ENCODE measurements at regions not wholly inside any gene's neighbourhood (a gene's known extent, or its start where the extent isn't known, plus 50 kb on each side); places are given as distances from the start of the nearest gene placed in this dataset.

- H3K27ac Mint-ChIP-seq: no peak overlapping the region
- DNase-seq: no peak
- H3K27me3 Mint-ChIP-seq (ENCODE audit: low read depth, poor library complexity): no peaks in the 10 kb centered on the region
These were observed 192.0 kb downstream of the OGFRL1 start for GRCh38 chr6:71480577-71480976.

DNA sequence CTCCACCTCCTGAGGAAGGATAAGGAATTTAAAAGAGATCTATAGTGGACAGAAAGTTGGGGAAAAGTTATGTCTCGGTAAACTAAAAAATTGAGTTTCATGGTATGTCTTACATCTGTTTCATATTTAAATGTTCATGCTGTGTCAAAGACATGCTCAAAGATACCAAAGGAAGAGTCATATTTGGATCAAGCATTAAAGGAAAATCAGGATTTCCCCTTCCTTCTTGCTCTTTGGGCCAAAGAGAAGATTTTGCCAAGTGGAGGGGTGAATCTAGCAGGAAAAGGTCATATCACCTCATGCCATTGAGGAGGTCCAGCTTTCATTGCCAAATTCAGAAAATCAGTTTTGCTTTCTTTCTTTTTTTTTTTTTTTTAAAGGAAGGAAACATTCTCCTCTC lies 192.4 kb downstream of the OGFRL1 start:
- H3K4me1 Mint-ChIP-seq: peaks cover 9% of the 10 kb centered on the region
- DNase-seq: no peak
- no peaks in the 10 kb centered on the region for H3K9me3 Mint-ChIP-seq
- H3K27ac Mint-ChIP-seq: no peak overlapping the region
- H3K36me3 Mint-ChIP-seq (ENCODE audit: low read depth): no peaks in the 10 kb centered on the region
- TF ChIP-seq, protein P1, sequence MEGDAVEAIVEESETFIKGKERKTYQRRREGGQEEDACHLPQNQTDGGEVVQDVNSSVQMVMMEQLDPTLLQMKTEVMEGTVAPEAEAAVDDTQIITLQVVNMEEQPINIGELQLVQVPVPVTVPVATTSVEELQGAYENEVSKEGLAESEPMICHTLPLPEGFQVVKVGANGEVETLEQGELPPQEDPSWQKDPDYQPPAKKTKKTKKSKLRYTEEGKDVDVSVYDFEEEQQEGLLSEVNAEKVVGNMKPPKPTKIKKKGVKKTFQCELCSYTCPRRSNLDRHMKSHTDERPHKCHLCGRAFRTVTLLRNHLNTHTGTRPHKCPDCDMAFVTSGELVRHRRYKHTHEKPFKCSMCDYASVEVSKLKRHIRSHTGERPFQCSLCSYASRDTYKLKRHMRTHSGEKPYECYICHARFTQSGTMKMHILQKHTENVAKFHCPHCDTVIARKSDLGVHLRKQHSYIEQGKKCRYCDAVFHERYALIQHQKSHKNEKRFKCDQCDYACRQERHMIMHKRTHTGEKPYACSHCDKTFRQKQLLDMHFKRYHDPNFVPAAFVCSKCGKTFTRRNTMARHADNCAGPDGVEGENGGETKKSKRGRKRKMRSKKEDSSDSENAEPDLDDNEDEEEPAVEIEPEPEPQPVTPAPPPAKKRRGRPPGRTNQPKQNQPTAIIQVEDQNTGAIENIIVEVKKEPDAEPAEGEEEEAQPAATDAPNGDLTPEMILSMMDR (IDR thresholded peaks at IDR 0.05): no peak
- H3K27me3 Mint-ChIP-seq (ENCODE audit: low read depth, poor library complexity): no peaks in the 10 kb centered on the region
- H3K4me3 Mint-ChIP-seq: no peak overlapping the region

More at GRCh38 chr6:71480577-71480976, 192.0 kb downstream of the OGFRL1 start:
- H3K9me3 Mint-ChIP-seq: no peaks in the 10 kb centered on the region
- H3K4me1 Mint-ChIP-seq: peaks cover 9% of the 10 kb centered on the region
- no peaks in the 10 kb centered on the region for H3K36me3 Mint-ChIP-seq (ENCODE audit: low read depth)
- no peak overlapping the region for H3K4me3 Mint-ChIP-seq
- TF ChIP-seq, protein P1 (IDR thresholded peaks at IDR 0.05): no peak

DNA sequence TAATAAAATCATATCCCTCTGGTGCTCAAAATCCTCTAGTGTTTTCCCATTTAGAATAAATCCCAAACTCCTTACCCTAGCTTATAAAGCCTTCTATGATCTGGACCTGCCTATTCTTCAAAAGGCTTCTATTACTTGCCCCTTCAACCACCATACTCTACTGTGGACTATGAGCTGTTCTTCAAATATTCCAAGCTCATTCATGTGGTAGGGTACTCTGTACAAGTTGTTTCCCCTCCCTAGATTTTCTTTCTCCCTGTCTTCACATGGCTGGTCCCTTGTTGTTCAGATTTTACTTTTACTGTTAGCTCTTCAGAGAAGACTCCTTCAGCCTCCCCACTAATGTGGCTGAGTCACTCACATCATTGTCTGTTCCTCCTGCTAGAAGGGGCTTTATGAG lies 193.2 kb downstream of the OGFRL1 start:
- DNase-seq: no peak

GRCh38 chr6:71482742-71483141 lies 194.1 kb downstream of the OGFRL1 start:
- no peaks in the 10 kb centered on the region for H3K9me3 Mint-ChIP-seq
- no peaks in the 10 kb centered on the region for H3K36me3 Mint-ChIP-seq (ENCODE audit: low read depth)

More for the DNA sequence above, 193.2 kb downstream of the OGFRL1 start:
- TF ChIP-seq, protein P1 (IDR thresholded peaks at IDR 0.05): no peak
- Mint-ChIP-seq H3K4me3 (no peak overlapping the region), H3K4me1 (peaks cover 9% of the 10 kb centered on the region), H3K9me3 (no peaks in the 10 kb centered on the region), H3K36me3 (ENCODE audit: low read depth) (no peaks in the 10 kb centered on the region), H3K27ac (no peak overlapping the region), H3K27me3 (ENCODE audit: low read depth, poor library complexity) (no peaks in the 10 kb centered on the region)

DNA sequence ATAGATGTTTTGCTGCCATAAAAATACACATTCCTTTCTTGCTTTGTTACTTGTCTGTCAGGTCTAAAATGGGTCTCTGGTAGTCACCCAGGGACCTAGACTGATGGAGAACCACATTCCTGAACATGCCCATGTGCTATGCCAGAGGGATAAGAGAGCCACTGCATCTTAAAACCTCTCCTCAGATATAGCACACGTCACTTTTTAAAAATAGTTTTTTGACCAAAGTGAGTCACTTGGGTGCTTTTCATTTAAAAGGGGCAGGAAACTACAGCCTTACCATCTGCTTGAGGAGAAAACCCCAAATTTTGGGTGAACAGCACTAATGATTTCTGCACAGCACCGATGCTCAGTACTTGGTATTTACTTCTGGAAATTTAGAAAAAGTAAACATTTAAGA lies 197.8 kb downstream of the OGFRL1 start:
- Mint-ChIP-seq H3K4me3 (no peak overlapping the region), H3K36me3 (ENCODE audit: low read depth) (no peaks in the 10 kb centered on the region), H3K4me1 (no peaks in the 10 kb centered on the region), H3K27ac (no peak overlapping the region), H3K27me3 (ENCODE audit: low read depth, poor library complexity) (no peaks in the 10 kb centered on the region), H3K9me3 (no peaks in the 10 kb centered on the region)
- no peak for DNase-seq
- TF ChIP-seq, protein P1 (IDR thresholded peaks at IDR 0.05): no peak

More at GRCh38 chr6:71482742-71483141, 194.1 kb downstream of the OGFRL1 start:
- no peaks in the 10 kb centered on the region for H3K27me3 Mint-ChIP-seq (ENCODE audit: low read depth, poor library complexity)
- TF ChIP-seq, protein P1 (IDR thresholded peaks at IDR 0.05): no peak
- peaks cover 9% of the 10 kb centered on the region for H3K4me1 Mint-ChIP-seq
- no peak overlapping the region for H3K4me3 Mint-ChIP-seq
- DNase-seq: no peak
- H3K27ac Mint-ChIP-seq: no peak overlapping the region

DNA sequence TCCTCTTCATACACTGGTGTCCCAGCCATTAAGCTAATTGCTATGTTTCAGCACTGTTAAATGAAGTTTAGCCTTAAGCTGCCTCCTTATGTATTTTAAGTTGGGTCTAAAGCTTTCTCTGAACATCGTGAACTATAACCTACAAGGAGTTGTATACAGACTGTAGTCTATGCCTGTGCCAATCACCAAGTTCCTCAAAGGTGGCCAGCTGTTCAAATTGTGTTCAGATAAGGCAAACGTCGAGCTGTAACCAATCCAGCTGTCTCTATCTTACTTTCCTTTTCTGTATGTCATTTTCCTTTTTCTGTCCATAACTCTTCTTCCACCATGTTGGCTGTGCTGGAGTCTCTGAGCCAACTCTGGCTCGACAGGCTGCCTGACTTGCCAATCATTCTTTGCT lies 199.6 kb downstream of the OGFRL1 start:
- Mint-ChIP-seq H3K27ac (no peak overlapping the region), H3K36me3 (ENCODE audit: low read depth) (no peaks in the 10 kb centered on the region), H3K27me3 (ENCODE audit: low read depth, poor library complexity) (no peaks in the 10 kb centered on the region), H3K4me3 (no peak overlapping the region), H3K9me3 (no peaks in the 10 kb centered on the region), H3K4me1 (no peaks in the 10 kb centered on the region)
- TF ChIP-seq, protein P1 (IDR thresholded peaks at IDR 0.05): no peak
- DNase-seq: no peak

Data from nephron progenitor cell (in vitro differentiated cells).